ENCODE measurements at regions not wholly inside any gene's neighbourhood (a gene's known extent, or its start where the extent isn't known, plus 50 kb on each side); places are given as distances from the start of the nearest gene placed in this dataset.

- Mint-ChIP-seq H3K36me3 (ENCODE audit: insufficient read depth) (no peaks in the 10 kb centered on the region), H3K27ac (no peak overlapping the region), H3K27me3 (peaks cover 38% of the 10 kb centered on the region), H3K9me3 (ENCODE audit: low read depth) (no peaks in the 10 kb centered on the region), H3K4me3 (ENCODE audit: low read depth) (no peak overlapping the region), H3K4me1 (ENCODE audit: low read depth) (peaks cover under 1% of the 10 kb centered on the region)
- TF ChIP-seq CTCF (IDR thresholded peaks at IDR 0.05; ENCODE audit: unreplicated experiment) = no peak
- DNase-seq (ENCODE audit: low spot score, unreplicated experiment) = no peak
Measured at GRCh38 chr11:119791701-119792151, 62.7 kb upstream of the NECTIN1 start.

GRCh38 chr11:119791047-119791446 lies 62.0 kb upstream of the NECTIN1 start:
- H3K27ac Mint-ChIP-seq = no peak overlapping the region
- no peak for DNase-seq (ENCODE audit: low spot score, unreplicated experiment)
- TF ChIP-seq CTCF (IDR thresholded peaks at IDR 0.05; ENCODE audit: unreplicated experiment) = no peak
- H3K4me1 Mint-ChIP-seq (ENCODE audit: low read depth) = no peaks in the 10 kb centered on the region
- H3K36me3 Mint-ChIP-seq (ENCODE audit: insufficient read depth) = no peaks in the 10 kb centered on the region
- peaks cover 36% of the 10 kb centered on the region for H3K27me3 Mint-ChIP-seq
- no peaks in the 10 kb centered on the region for H3K9me3 Mint-ChIP-seq (ENCODE audit: low read depth)
- H3K4me3 Mint-ChIP-seq (ENCODE audit: low read depth) = no peak overlapping the region

- Mint-ChIP-seq H3K4me1 (ENCODE audit: low read depth) (no peaks in the 10 kb centered on the region), H3K27me3 (peaks cover 36% of the 10 kb centered on the region), H3K27ac (no peak overlapping the region), H3K9me3 (ENCODE audit: low read depth) (no peaks in the 10 kb centered on the region), H3K36me3 (ENCODE audit: insufficient read depth) (no peaks in the 10 kb centered on the region), H3K4me3 (ENCODE audit: low read depth) (no peak overlapping the region)
- TF ChIP-seq CTCF (IDR thresholded peaks at IDR 0.05; ENCODE audit: unreplicated experiment) = no peak
- no peak for DNase-seq (ENCODE audit: low spot score, unreplicated experiment)
Measured at GRCh38 chr11:119790476-119790875, 61.5 kb upstream of the NECTIN1 start.

GRCh38 chr11:119789766-119790407 lies 60.9 kb upstream of the NECTIN1 start:
- H3K27me3 Mint-ChIP-seq = peaks cover 31% of the 10 kb centered on the region
- no peak for DNase-seq (ENCODE audit: low spot score, unreplicated experiment)
- H3K4me3 Mint-ChIP-seq (ENCODE audit: low read depth) = no peak overlapping the region
- no peaks in the 10 kb centered on the region for H3K9me3 Mint-ChIP-seq (ENCODE audit: low read depth)
- no peak for TF ChIP-seq CTCF (IDR thresholded peaks at IDR 0.05; ENCODE audit: unreplicated experiment)
- H3K4me1 Mint-ChIP-seq (ENCODE audit: low read depth) = no peaks in the 10 kb centered on the region
- no peak overlapping the region for H3K27ac Mint-ChIP-seq
- H3K36me3 Mint-ChIP-seq (ENCODE audit: insufficient read depth) = no peaks in the 10 kb centered on the region

GRCh38 chr11:119788911-119789560 lies 60.0 kb upstream of the NECTIN1 start:
- Mint-ChIP-seq H3K9me3 (ENCODE audit: low read depth) (no peaks in the 10 kb centered on the region), H3K27me3 (peaks cover 29% of the 10 kb centered on the region), H3K4me1 (ENCODE audit: low read depth) (no peaks in the 10 kb centered on the region), H3K27ac (no peak overlapping the region), H3K36me3 (ENCODE audit: insufficient read depth) (no peaks in the 10 kb centered on the region), H3K4me3 (ENCODE audit: low read depth) (no peak overlapping the region)
- TF ChIP-seq CTCF (IDR thresholded peaks at IDR 0.05; ENCODE audit: unreplicated experiment) = no peak
- no peak for DNase-seq (ENCODE audit: low spot score, unreplicated experiment)
